GM23338 (cell line): ENCODE measurements at regions not wholly inside any gene's neighbourhood (a gene's known extent, or its start where the extent isn't known, plus 50 kb on each side); places are given as distances from the start of the nearest gene placed in this dataset.

Experiments
- ATAC-seq: fragments of 200-7000 bp; cut with Tn5 transposase; 3 replicates; pipeline ENCODE4 v1.9.1; 2020
- DNase-seq: peaks from one replicate; pipeline ENCODE4 v3.0.0-alpha.2; 2015; ENCODE audit warnings: low spot score
- H2AFZ ChIP-seq: fragments of 200-600 bp; sonication (generic); 2 replicates; pipeline ENCODE4 v1.8.0; 2016; ENCODE audit warnings: antibody characterized with exemption, mild to moderate bottlenecking, moderate library complexity
- H3F3A ChIP-seq: fragments of 200-600 bp; sonication (generic); replicated peaks from 2 replicates; pipeline ENCODE4 v1.8.0; 2017; ENCODE audit warnings: antibody characterized with exemption, mixed run types, low read depth
- H3K27ac ChIP-seq: fragments of 200-600 bp; sonication (generic); 2 replicates; pipeline ENCODE4 v1.6.1; 2016; ENCODE audit warnings: low read depth
- H3K27me3 ChIP-seq: fragments of 200-600 bp; sonication (generic); 2 replicates; pipeline ENCODE4 v1.8.0; 2016; ENCODE audit warnings: mild to moderate bottlenecking, mixed run types, moderate library complexity; ENCODE audit not compliant: insufficient read depth
- H3K36me3 ChIP-seq: fragments of 200-600 bp; sonication (generic); 2 replicates; pipeline ENCODE4 v1.8.0; 2016; ENCODE audit warnings: mild to moderate bottlenecking; ENCODE audit not compliant: insufficient read depth
- H3K4me1 ChIP-seq: fragments of 200-600 bp; sonication (generic); 2 replicates; pipeline ENCODE4 v1.8.0; 2016; ENCODE audit warnings: mild to moderate bottlenecking, moderate library complexity; ENCODE audit not compliant: insufficient read depth
- H3K4me2 ChIP-seq: fragments of 200-600 bp; sonication (generic); 2 replicates; pipeline ENCODE4 v1.7.1; 2017; ENCODE audit warnings: mixed run types
- H3K4me3 ChIP-seq: fragments of 200-600 bp; sonication (generic); 2 replicates; pipeline ENCODE4 v1.6.1; 2016; ENCODE audit warnings: mixed run types
- H3K79me2 ChIP-seq: fragments of 200-600 bp; sonication (generic); replicated peaks from 2 replicates; pipeline ENCODE4 v1.8.0; 2017; ENCODE audit warnings: mild to moderate bottlenecking; ENCODE audit not compliant: insufficient read depth
- H3K9me2 ChIP-seq: fragments of 200-600 bp; sonication (generic); 2 replicates; pipeline ENCODE4 v1.8.0; 2017; ENCODE audit not compliant: insufficient read depth
- H4K20me1 ChIP-seq: fragments of 200-600 bp; sonication (generic); replicated peaks from 2 replicates; pipeline ENCODE4 v1.8.0; 2017; ENCODE audit warnings: mild to moderate bottlenecking; ENCODE audit not compliant: insufficient read depth
- H3K27ac Mint-ChIP-seq: 2 replicates; pipeline ENCODE4 v1.8.0; 2020; ENCODE audit warnings: inconsistent platforms, mild to moderate bottlenecking, moderate library complexity, mixed read lengths
- H3K27me3 Mint-ChIP-seq: 3 replicates; pipeline ENCODE4 v1.8.0; 2022; ENCODE audit warnings: low read depth, mild to moderate bottlenecking, moderate library complexity, mixed read lengths, inconsistent platforms; ENCODE audit not compliant: insufficient read depth, poor library complexity
- H3K36me3 Mint-ChIP-seq: 3 replicates; pipeline ENCODE4 v1.8.0; 2021; ENCODE audit warnings: low read depth, mild to moderate bottlenecking, inconsistent platforms, moderate library complexity, mixed read lengths
- H3K4me1 Mint-ChIP-seq: 3 replicates; pipeline ENCODE4 v1.8.0; 2020; ENCODE audit warnings: mild to moderate bottlenecking, inconsistent platforms, mixed read lengths
- H3K4me3 Mint-ChIP-seq: 3 replicates; pipeline ENCODE4 v1.8.0; 2021; ENCODE audit warnings: moderate library complexity, mild to moderate bottlenecking, inconsistent platforms, mixed read lengths
- H3K9me3 Mint-ChIP-seq: 3 replicates; pipeline ENCODE4 v1.8.0; 2020; ENCODE audit warnings: moderate library complexity, mild to moderate bottlenecking, inconsistent platforms, mixed read lengths
- CREB1 ChIP-seq: fragments of 250-450 bp; sonication (Bioruptor Pico); IDR thresholded peaks from 2 replicates; pipeline ENCODE4 v1.5.0; 2020; ENCODE audit warnings: low read depth, mild to moderate bottlenecking, moderate library complexity
- CTCF ChIP-seq, 2 experiments: fragments of 200-600 bp in 1 of 2; sonication (generic) in 1 of 2; conservative IDR thresholded peaks; 2 replicates each; pipeline versions ENCODE4 v1.5.1 to v1.6.1; 2016 to 2017; ENCODE audit warnings: antibody characterized with exemption in 2 of 2, low read depth in 2 of 2, mild to moderate bottlenecking in 2 of 2, moderate library complexity in 1 of 2
- ETS1 ChIP-seq: IDR thresholded peaks from 2 replicates; pipeline ENCODE4 v1.6.1; 2016; ENCODE audit warnings: antibody characterized with exemption
- JUNB ChIP-seq: IDR thresholded peaks from one replicate; pipeline ENCODE4 v1.6.1; 2016; ENCODE audit warnings: antibody characterized with exemption; ENCODE audit not compliant: unreplicated experiment
- ZNF331 ChIP-seq: fragments of 250-450 bp; sonication (Bioruptor Pico); IDR thresholded peaks from 2 replicates; pipeline ENCODE4 v1.5.0; 2020; ENCODE audit warnings: low read depth, mild to moderate bottlenecking, moderate library complexity
- ZNF462 ChIP-seq: fragments of 250-450 bp; sonication (Bioruptor Pico); IDR thresholded peaks from 2 replicates; pipeline ENCODE4 v1.5.0; 2020; ENCODE audit warnings: mild to moderate bottlenecking, moderate library complexity

DNA sequence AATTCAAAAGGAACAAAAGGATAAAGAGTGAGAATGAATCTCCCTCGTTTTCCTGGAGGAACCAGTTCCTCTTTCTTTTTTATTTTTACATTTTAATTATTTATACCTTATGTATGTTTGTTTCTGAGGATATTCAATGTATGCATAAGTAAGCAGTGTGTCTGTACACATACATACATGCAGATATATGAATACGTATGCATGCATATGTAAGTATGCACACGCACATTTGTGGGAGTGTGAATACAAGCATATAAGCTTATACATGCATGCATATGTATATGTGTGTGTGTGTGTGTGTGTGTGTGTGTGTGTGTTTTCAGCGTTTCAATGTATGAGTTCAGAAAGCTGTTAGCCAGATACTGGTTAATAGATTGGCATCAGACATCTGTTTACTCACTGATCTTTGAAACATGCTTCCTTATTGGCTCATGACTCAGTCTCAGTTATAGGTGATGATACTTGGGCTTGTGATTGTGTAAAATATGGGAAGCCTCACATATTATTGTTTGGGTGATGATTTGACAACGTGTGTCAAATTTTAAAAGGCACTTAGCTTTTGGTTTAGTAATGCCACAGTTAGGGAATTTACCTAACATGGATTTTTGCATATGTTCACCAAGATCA lies 279.7 kb upstream of the TRIB2 start (continued):
- no peak for TF ChIP-seq ZNF462
- TF ChIP-seq CTCF (conservative IDR thresholded peaks at IDR 0.05; ENCODE audit: low read depth in 2 of 2): no peak
- no peak for TF ChIP-seq ZNF331 (CRISPR knock-in tag)
- no peak for TF ChIP-seq ETS1
- no peak for TF ChIP-seq JUNB

DNA sequence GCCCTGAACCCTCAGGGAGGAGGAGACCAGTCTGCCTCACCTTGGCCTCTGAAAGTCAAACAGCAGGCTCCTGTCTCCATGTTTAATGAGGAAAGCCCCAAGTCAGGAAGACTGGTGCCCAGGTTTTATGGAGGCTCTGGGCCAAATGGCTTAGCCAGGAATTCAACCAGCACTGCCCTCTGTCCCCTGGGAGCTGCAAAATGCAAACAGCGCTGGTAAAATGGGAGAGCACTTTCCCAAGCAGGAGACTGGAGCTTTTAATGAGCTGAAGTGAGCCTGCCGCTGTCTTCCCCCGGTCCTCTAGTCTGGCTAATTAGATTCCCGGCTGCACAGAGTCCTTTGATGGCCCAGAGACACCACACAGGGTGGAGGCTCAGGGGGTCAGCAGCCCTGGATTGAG lies 276.0 kb upstream of the TRIB2 start:
- Histone ChIP-seq H3F3A (no peaks in the 10 kb centered on the region), H3K79me2 (no peaks in the 10 kb centered on the region), H3K27me3 (no peaks in the 10 kb centered on the region), H3K9me2 (peaks cover 3% of the 10 kb centered on the region; the same call in 1 of the 2 replicates), H4K20me1 (no peaks in the 10 kb centered on the region), H2AFZ (no peak overlapping the region), H3K27ac (no peak overlapping the region), H3K36me3 (no peaks in the 10 kb centered on the region), H3K4me2 (no peak overlapping the region), H3K4me3 (no peak overlapping the region), H3K4me1 (no peaks in the 10 kb centered on the region)
- ATAC-seq: no peak
- DNase-seq: no peak
- Mint-ChIP-seq H3K9me3 (peaks cover 5% of the 10 kb centered on the region), H3K4me3 (no peak overlapping the region), H3K27me3 (peaks cover 2% of the 10 kb centered on the region), H3K36me3 (peaks cover 11% of the 10 kb centered on the region; the same call in 2 of the 3 replicates), H3K27ac (no peak overlapping the region), H3K4me1 (peaks cover 7% of the 10 kb centered on the region; the same call in 2 of the 3 replicates)
- TF ChIP-seq CREB1 (CRISPR knock-in tag) (no peak), ZNF462 (no peak)
